ENCODE measurements at regions not wholly inside any gene's neighbourhood (a gene's known extent, or its start where the extent isn't known, plus 50 kb on each side); places are given as distances from the start of the nearest gene placed in this dataset.

GRCh38 chr2:30310371-30310770 lies 79.0 kb downstream of the LBH start:
- H3K4me1 Mint-ChIP-seq = peaks cover 24% of the 10 kb centered on the region
- H3K4me3 Mint-ChIP-seq = no peak overlapping the region
- DNase-seq (no peak), ATAC-seq (ENCODE audit: low read depth) (no peak)
- H3K27ac Mint-ChIP-seq = no peak overlapping the region
- no peaks in the 10 kb centered on the region for H3K27me3 Mint-ChIP-seq
- peaks cover 7% of the 10 kb centered on the region for H3K9me3 Mint-ChIP-seq
- peaks cover 3% of the 10 kb centered on the region for H3K36me3 Mint-ChIP-seq
- POLR2A ChIA-PET = interaction anchor here (1.0 kb wide), 1 partner anchor 78 kb away, joined by 4 read pairs; no protein-coding TSS in a partner anchor

GRCh38 chr2:30310955-30311354 lies 79.6 kb downstream of the LBH start:
- Mint-ChIP-seq H3K4me3 (peak overlapping the region; percentile 11), H3K36me3 (peaks cover 3% of the 10 kb centered on the region), H3K27ac (peak overlapping the region; percentile 53), H3K4me1 (peaks cover 29% of the 10 kb centered on the region), H3K27me3 (no peaks in the 10 kb centered on the region), H3K9me3 (peaks cover 7% of the 10 kb centered on the region)
- POLR2A ChIA-PET = no interaction called here
- no peak for ATAC-seq (ENCODE audit: low read depth)
- no peak for DNase-seq

GRCh38 chr2:30311711-30312110 lies 80.4 kb downstream of the LBH start:
- H3K9me3 Mint-ChIP-seq = peaks cover 3% of the 10 kb centered on the region
- no peaks in the 10 kb centered on the region for H3K27me3 Mint-ChIP-seq
- ATAC-seq (ENCODE audit: low read depth) (no peak), DNase-seq (no peak)
- no peak overlapping the region for H3K4me3 Mint-ChIP-seq
- H3K4me1 Mint-ChIP-seq = peaks cover 33% of the 10 kb centered on the region
- H3K27ac Mint-ChIP-seq = no peak overlapping the region
- H3K36me3 Mint-ChIP-seq = peaks cover 3% of the 10 kb centered on the region
- POLR2A ChIA-PET = no interaction called here

- Mint-ChIP-seq H3K36me3 (peaks cover 4% of the 10 kb centered on the region), H3K4me3 (no peak overlapping the region), H3K27ac (no peak overlapping the region), H3K9me3 (peaks cover 2% of the 10 kb centered on the region), H3K27me3 (no peaks in the 10 kb centered on the region), H3K4me1 (peaks cover 35% of the 10 kb centered on the region)
- ATAC-seq (ENCODE audit: low read depth) (no peak), DNase-seq (no peak)
- POLR2A ChIA-PET = interaction anchor here (0.6 kb wide), 1 partner anchor 65 kb away, joined by 3 read pairs; no protein-coding TSS in a partner anchor
Measured at GRCh38 chr2:30312916-30313315, 81.6 kb downstream of the LBH start.

GRCh38 chr2:30314981-30315380 lies 83.6 kb downstream of the LBH start:
- Mint-ChIP-seq H3K4me3 (no peak overlapping the region), H3K27ac (peak overlapping the region; percentile 90)

GRCh38 chr2:30315391-30316063 lies 84.2 kb downstream of the LBH start:
- peak overlapping the region; percentile 90 for H3K27ac Mint-ChIP-seq
- peaks cover 8% of the 10 kb centered on the region for H3K9me3 Mint-ChIP-seq
- H3K4me1 Mint-ChIP-seq = peaks cover 27% of the 10 kb centered on the region
- DNase-seq (no peak), ATAC-seq (ENCODE audit: low read depth) (peak; percentile 88)
- peaks cover 9% of the 10 kb centered on the region for H3K36me3 Mint-ChIP-seq
- POLR2A ChIA-PET = no interaction called here
- H3K4me3 Mint-ChIP-seq = peak overlapping the region; percentile 60
- no peaks in the 10 kb centered on the region for H3K27me3 Mint-ChIP-seq

More at GRCh38 chr2:30314981-30315380, 83.6 kb downstream of the LBH start:
- Mint-ChIP-seq H3K9me3 (peaks cover 8% of the 10 kb centered on the region), H3K36me3 (peaks cover 9% of the 10 kb centered on the region), H3K4me1 (peaks cover 29% of the 10 kb centered on the region), H3K27me3 (no peaks in the 10 kb centered on the region)
- no peak for ATAC-seq (ENCODE audit: low read depth)
- POLR2A ChIA-PET = no interaction called here
- no peak for DNase-seq

GRCh38 chr2:30316408-30316807 lies 85.1 kb downstream of the LBH start:
- peaks cover 24% of the 10 kb centered on the region for H3K4me1 Mint-ChIP-seq

GRCh38 chr2:30318987-30319782 lies 87.9 kb downstream of the LBH start:
- H3K27ac Mint-ChIP-seq = no peak overlapping the region
- H3K27me3 Mint-ChIP-seq = no peaks in the 10 kb centered on the region
- H3K9me3 Mint-ChIP-seq = peaks cover 8% of the 10 kb centered on the region
- no peak overlapping the region for H3K4me3 Mint-ChIP-seq
- ATAC-seq (ENCODE audit: low read depth) (no peak), DNase-seq (no peak)
- H3K4me1 Mint-ChIP-seq = peaks cover 32% of the 10 kb centered on the region
- peaks cover 9% of the 10 kb centered on the region for H3K36me3 Mint-ChIP-seq
- POLR2A ChIA-PET = no interaction called here

More at GRCh38 chr2:30316408-30316807, 85.1 kb downstream of the LBH start:
- no peaks in the 10 kb centered on the region for H3K27me3 Mint-ChIP-seq
- peaks cover 9% of the 10 kb centered on the region for H3K36me3 Mint-ChIP-seq
- peak overlapping the region; percentile 90 for H3K27ac Mint-ChIP-seq
- H3K9me3 Mint-ChIP-seq = peaks cover 8% of the 10 kb centered on the region
- no peak overlapping the region for H3K4me3 Mint-ChIP-seq
- ATAC-seq (ENCODE audit: low read depth) = no peak
- no peak for DNase-seq
- POLR2A ChIA-PET = no interaction called here

GRCh38 chr2:30321466-30321865 lies 90.1 kb downstream of the LBH start:
- no peaks in the 10 kb centered on the region for H3K27me3 Mint-ChIP-seq
- POLR2A ChIA-PET = no interaction called here
- no peak for DNase-seq
- no peak overlapping the region for H3K27ac Mint-ChIP-seq
- peaks cover 6% of the 10 kb centered on the region for H3K36me3 Mint-ChIP-seq
- peaks cover 6% of the 10 kb centered on the region for H3K9me3 Mint-ChIP-seq
- peaks cover 26% of the 10 kb centered on the region for H3K4me1 Mint-ChIP-seq
- no peak overlapping the region for H3K4me3 Mint-ChIP-seq
- no peak for ATAC-seq (ENCODE audit: low read depth)

GRCh38 chr2:30323499-30323898 lies 92.2 kb downstream of the LBH start:
- POLR2A ChIA-PET = interaction anchor here (0.8 to 2.5 kb wide), 3 partner anchors 13 to 91 kb away, joined by 3 to 7 read pairs (median 3); no protein-coding TSS in a partner anchor
- Mint-ChIP-seq H3K27ac (no peak overlapping the region), H3K36me3 (peaks cover 5% of the 10 kb centered on the region), H3K4me1 (peaks cover 24% of the 10 kb centered on the region), H3K27me3 (no peaks in the 10 kb centered on the region), H3K4me3 (no peak overlapping the region), H3K9me3 (peaks cover 6% of the 10 kb centered on the region)
- ATAC-seq (ENCODE audit: low read depth) (no peak), DNase-seq (no peak)

GRCh38 chr2:30324245-30324908 lies 93.0 kb downstream of the LBH start:
- POLR2A ChIA-PET = interaction anchor here (1.0 to 2.5 kb wide), 3 partner anchors 12 to 92 kb away, joined by 3 to 7 read pairs (median 3); no protein-coding TSS in a partner anchor
- Mint-ChIP-seq H3K27ac (no peak overlapping the region), H3K4me1 (peaks cover 24% of the 10 kb centered on the region), H3K27me3 (no peaks in the 10 kb centered on the region), H3K9me3 (peaks cover 2% of the 10 kb centered on the region), H3K4me3 (no peak overlapping the region), H3K36me3 (peaks cover 2% of the 10 kb centered on the region)
- ATAC-seq (ENCODE audit: low read depth) (peak; percentile 56), DNase-seq (no peak)

- Mint-ChIP-seq H3K27ac (peak overlapping the region; percentile 61), H3K4me3 (peak overlapping the region; percentile 27), H3K4me1 (peaks cover 27% of the 10 kb centered on the region), H3K36me3 (no peaks in the 10 kb centered on the region), H3K9me3 (no peaks in the 10 kb centered on the region), H3K27me3 (no peaks in the 10 kb centered on the region)
- DNase-seq (no peak), ATAC-seq (ENCODE audit: low read depth) (peak; percentile 56)
- POLR2A ChIA-PET = interaction anchor here (1.0 to 2.5 kb wide), 2 partner anchors 10 to 11 kb away, joined by 4 to 7 read pairs; no protein-coding TSS in a partner anchor
Measured at GRCh38 chr2:30325600-30326328, 94.4 kb downstream of the LBH start.

GRCh38 chr2:30326497-30326896 lies 95.2 kb downstream of the LBH start:
- no peaks in the 10 kb centered on the region for H3K36me3 Mint-ChIP-seq
- H3K27me3 Mint-ChIP-seq = no peaks in the 10 kb centered on the region
- ATAC-seq (ENCODE audit: low read depth) = no peak
- H3K4me1 Mint-ChIP-seq = peaks cover 31% of the 10 kb centered on the region
- DNase-seq = no peak
- H3K27ac Mint-ChIP-seq = no peak overlapping the region
- H3K9me3 Mint-ChIP-seq = no peaks in the 10 kb centered on the region
- POLR2A ChIA-PET = no interaction called here
- H3K4me3 Mint-ChIP-seq = no peak overlapping the region

Data from activated naive CD8-positive, alpha-beta T cell treated with anti-CD3 and anti-CD28 coated beads, Interleukin-2, amount 10 ng/mL, durations not matched to agents 7 days and 5 days (primary cell).